TTC549 (cell line): ENCODE measurements at regions not wholly inside any gene's neighbourhood (a gene's known extent, or its start where the extent isn't known, plus 50 kb on each side); places are given as distances from the start of the nearest gene placed in this dataset.
"Not testable (repeated sequence)": the region's sequence is repeated elsewhere in the genome, so short reads cannot be mapped to it uniquely, and the experiment has no call there.

ENCODE experiments used
- FAIRE-seq: peaks from 2 replicates; lab custom pipeline; 2012; peaks lifted over from hg19 to GRCh38; lab: Jason Lieb, UNC

- no peak for FAIRE-seq
These were observed 839.8 kb upstream of the CNTN5 start for GRCh38 chr11:98180921-98181320.

GRCh38 chr11:98183034-98183433 is 837.7 kb upstream of the CNTN5 start:
- FAIRE-seq = no peak

DNA sequence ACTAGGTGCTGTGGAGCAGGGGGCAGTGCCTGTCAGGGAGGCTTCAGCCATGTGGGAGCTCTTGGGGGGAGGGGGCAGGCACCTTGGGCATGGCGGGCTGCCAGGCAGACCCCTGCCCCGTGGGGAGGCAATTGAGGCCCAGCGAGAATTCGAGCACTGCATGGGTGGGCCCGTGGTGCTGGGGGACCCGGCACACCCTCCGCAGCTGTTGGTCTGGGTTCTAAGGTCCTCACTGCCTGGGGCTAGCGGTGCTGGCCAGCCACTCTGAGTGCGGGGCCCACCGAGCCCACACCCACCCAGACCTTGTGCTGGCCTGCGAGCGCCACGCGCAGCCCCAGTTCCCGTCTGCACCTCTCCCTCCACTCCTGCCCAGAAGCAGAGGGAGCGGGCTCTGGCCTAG is 835.5 kb upstream of the CNTN5 start:
- FAIRE-seq = no peak

DNA sequence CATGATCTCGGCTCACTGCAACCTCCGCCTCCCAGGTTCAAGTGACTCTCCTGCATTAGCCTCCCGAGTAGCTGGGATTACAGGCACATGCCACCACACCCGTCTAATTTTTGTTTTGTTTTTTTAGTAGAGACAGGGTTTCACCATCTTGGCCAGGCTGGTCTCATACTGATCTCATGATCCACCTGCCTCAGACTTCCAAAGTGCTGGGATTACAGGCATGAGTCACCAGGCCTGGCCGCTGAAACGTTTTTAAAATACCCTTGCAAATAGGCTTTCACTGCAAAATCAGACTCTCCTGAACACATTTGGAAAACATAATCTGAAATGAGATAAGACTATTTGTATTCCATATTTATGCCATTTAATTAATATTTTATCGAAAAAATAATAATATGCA is 826.1 kb upstream of the CNTN5 start:
- FAIRE-seq = no peak

GRCh38 chr11:98195300-98195699 is 825.4 kb upstream of the CNTN5 start:
- no peak for FAIRE-seq

DNA sequence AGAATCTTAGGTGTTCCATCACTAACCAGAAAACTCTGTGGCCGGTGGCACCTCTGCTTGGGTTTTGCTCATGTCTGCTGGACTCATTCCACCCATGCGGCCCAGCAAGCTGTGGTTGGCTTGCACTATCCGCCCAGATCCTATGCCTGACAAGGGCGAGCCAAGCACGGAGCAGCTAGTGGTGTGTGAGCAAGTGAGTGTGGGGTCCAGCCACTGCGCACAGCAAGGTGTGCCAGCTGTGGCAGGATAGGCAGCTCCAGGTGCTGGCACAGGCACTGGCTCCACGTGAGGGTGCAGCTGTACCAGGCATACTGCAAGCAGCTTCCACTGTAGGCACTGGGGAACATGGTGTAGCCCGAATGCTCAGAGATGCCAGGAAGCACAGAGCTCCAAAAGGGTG is 813.7 kb upstream of the CNTN5 start:
- FAIRE-seq = no peak

GRCh38 chr11:98227278-98227677 is 793.5 kb upstream of the CNTN5 start:
- FAIRE-seq = no peak

GRCh38 chr11:98230678-98231077 is 790.1 kb upstream of the CNTN5 start:
- no peak for FAIRE-seq

DNA sequence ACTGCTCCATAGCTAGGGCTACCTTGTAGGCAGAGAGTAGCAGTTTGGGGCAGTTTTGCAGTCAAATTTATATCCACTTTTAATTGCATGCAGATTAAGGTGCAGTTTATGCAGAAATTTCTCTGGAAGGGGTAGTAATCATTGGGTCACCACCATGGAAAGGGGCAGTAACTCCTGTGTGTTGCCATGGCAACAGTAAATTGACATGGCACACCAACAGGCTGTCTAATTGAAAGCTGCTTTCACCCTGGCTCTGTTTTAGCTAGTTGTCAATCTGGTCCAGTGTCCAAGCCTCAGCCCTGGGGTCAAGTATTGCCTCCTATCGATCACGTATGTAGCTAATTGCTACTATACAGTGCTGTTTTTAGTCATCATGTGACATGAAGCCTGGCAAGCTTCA is 786.1 kb upstream of the CNTN5 start:
- no peak for FAIRE-seq

GRCh38 chr11:98243897-98244296 is 776.9 kb upstream of the CNTN5 start:
- FAIRE-seq = no peak

DNA sequence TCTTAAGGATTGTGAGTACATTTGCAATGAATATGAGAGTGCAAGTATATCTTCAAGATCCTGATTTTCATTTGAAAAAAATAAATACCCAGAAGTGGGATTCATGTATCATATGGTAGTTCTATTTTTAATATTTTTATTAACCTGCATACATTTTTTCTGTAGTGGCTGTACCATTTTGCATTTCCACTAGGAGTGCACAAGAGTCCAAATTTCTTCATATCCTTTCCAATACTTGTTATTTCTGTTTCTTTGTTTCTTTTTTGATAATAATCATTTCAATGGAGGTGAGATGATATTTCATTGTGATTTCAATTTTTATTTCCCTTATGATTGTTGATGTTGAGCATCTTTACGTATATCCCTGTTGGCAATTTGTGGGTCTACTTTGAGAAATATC is 759.8 kb upstream of the CNTN5 start:
- no peak for FAIRE-seq

DNA sequence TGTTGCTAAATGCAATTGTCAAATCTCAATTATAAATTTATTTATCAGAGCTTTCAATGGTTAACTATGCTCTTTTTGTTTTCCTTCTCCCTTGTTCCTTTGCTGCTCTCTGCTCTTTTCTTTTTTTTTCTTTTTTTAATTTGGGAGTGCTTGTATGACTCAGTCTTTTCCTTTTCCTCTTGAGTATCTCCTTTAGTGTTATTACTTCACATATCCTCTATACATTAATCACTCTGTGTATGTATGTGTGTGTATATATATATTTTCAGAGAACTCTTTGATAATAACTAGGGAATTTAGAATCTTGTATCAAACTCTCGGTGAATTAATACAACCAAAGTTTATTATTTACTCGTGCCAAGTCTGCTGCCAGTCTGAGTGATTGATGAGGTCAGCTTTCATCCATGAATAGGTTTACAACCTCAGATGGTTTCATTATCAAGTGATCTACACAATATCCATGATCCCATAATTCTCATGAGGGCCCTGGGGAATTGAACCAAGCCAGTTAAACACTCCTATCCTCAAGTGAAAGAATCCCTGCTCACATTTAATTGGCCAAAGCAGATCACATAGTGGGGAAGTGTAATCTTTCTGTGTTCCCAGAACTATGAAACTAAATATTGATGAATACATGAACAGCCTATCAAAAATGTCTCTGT is 743.4 kb upstream of the CNTN5 start:
- no peak for FAIRE-seq

DNA sequence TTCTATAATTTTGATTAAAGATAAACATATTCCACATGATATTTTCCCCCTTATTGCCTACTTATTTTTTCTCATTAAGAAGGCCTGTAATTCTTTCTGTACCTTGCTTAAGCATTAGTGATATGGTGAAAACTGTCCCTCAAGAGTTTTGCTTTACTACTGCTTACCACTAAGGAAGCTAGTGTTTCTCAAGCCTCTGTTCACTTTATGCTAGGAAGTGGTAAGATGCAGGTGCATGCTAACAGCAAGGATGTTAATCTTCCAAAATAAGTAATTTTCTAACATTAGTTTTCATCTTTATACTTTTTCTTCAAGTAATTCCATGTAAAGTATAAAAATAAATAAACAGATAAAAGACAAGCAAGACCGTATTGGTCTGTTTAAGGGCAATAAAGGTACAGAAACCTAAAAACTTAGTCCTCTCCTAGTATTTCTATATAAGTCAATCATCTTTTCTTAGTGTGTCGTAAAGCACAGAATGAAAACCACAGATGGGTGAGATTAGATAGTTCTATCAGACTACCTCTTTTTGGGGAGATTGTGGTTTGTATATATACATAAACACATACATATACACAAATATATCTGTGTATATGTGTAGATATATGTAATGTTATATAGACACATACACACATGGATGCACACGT is 731.0 kb upstream of the CNTN5 start:
- FAIRE-seq = no peak

- no peak for FAIRE-seq
These were observed 724.5 kb upstream of the CNTN5 start for GRCh38 chr11:98296091-98296880.

- no peak for FAIRE-seq
These were observed 720.0 kb upstream of the CNTN5 start for GRCh38 chr11:98300719-98301118.

- FAIRE-seq = no peak
These were observed 712.8 kb upstream of the CNTN5 start for GRCh38 chr11:98307827-98308491.

DNA sequence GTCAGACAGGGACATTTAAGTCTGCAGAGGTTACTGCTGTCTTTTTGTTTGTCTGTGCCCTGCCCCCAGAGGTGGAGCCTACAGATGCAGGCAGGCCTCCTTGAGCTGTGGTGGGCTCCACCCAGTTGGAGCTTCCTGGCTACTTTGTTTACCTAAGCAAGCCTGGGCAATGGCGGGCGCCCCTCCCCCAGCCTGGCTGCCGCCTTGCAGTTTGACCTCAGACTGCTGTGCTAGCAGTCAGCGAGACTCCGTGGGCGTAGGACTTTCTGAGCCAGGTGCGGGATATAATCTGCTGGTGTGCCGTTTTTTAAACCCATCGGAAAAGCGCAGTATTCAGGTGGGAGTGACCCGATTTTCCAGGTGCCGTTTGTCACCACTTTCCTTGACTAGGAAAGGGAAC is 690.4 kb upstream of the CNTN5 start:
- FAIRE-seq = not testable (repeated sequence)

DNA sequence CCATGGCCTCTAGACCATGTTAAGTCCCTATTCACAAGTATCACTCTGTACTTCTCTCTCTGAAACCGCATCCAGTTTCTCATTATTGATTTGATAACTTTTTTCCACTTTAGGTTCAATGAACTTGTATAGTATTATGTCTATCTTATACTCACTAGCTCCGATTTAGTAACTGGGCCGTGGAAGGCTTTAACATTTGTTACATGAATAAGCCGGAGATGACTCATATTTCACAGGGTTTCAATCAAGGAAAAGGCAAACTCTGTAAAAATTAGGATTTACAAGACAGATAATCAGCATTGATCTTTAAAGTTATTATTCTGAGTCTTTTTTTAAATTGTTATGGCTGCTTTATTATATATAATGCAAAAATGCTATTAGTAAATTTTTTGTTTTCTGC is 662.2 kb upstream of the CNTN5 start:
- no peak for FAIRE-seq

DNA sequence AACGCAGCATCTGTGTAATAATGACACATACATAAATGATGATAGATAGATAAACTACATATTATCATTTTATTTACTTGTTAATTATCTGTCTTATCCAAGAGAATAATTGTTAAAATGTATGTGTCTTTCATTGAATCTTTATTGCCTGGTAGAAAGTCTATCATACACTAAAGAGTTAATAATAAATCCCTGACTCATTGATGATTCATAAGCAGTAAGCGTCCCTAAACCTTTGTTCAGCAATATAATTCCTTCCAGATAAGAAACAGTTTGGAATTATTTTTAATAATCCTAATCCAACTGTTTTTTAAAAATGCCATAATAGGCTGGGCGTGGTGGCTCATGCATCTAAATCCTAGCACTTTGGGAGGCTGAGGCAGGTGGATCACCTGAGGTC is 655.6 kb upstream of the CNTN5 start:
- no peak for FAIRE-seq

DNA sequence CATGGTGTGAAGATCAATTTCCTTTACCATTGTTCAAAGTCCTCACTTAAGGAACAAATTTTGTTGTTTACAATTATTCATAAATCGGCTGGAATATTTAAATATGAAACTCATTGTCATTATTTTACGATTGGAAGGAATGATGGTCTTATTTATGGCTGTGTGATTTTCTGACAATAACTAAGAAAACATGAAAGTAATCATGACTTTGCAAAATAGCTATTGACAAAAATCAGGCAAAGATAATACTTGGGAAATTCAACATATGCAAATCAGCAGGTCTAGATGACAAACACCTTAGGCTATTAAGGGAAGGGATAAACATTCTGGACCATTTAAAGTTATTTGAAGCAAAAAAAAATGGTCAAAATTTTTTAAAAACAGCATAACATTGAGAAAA is 654.8 kb upstream of the CNTN5 start:
- FAIRE-seq = no peak

DNA sequence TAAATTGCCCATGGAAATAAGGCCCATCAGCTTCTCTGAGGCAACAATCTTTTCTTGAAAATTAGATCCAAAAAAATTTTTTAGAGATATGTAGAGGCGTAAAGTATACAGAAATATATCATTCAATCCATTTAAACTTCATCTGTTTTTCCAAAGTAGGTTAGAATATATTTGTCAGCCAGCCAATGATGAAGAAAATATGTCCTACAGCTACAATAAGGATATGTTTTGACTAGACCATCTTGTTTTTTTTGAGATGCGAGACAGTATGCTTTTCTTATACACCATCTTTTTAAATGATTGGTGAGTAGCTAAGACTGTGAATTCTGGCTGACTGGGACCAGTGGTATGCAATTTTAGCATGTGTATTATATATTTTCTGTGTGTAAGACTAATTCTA is 630.4 kb upstream of the CNTN5 start:
- no peak for FAIRE-seq

GRCh38 chr11:98394500-98394899 is 626.2 kb upstream of the CNTN5 start:
- FAIRE-seq = not testable (repeated sequence)

- no peak for FAIRE-seq
These were observed 622.2 kb upstream of the CNTN5 start for GRCh38 chr11:98398508-98398907.
